ENCODE measurements at regions not wholly inside any gene's neighbourhood (a gene's known extent, or its start where the extent isn't known, plus 50 kb on each side); places are given as distances from the start of the nearest gene placed in this dataset.

- no peaks in the 10 kb centered on the region for H3K36me3 Mint-ChIP-seq (ENCODE audit: unreplicated experiment)
- H3K27ac Mint-ChIP-seq (ENCODE audit: unreplicated experiment), result no peak overlapping the region
- TF ChIP-seq CTCF (IDR thresholded peaks at IDR 0.05; ENCODE audit: partially characterized antibody, unreplicated experiment), result no peak
- H3K9me3 Mint-ChIP-seq (ENCODE audit: unreplicated experiment), result no peaks in the 10 kb centered on the region
- peaks cover 1% of the 10 kb centered on the region for H3K27me3 Mint-ChIP-seq (ENCODE audit: unreplicated experiment)
- no peaks in the 10 kb centered on the region for H3K4me1 Mint-ChIP-seq (ENCODE audit: low read depth, unreplicated experiment)
- no peak overlapping the region for H3K4me3 Mint-ChIP-seq (ENCODE audit: unreplicated experiment)
- DNase-seq, result no peak
Measured at GRCh38 chr2:142672698-142673097, 204.8 kb upstream of the KYNU start.

DNA sequence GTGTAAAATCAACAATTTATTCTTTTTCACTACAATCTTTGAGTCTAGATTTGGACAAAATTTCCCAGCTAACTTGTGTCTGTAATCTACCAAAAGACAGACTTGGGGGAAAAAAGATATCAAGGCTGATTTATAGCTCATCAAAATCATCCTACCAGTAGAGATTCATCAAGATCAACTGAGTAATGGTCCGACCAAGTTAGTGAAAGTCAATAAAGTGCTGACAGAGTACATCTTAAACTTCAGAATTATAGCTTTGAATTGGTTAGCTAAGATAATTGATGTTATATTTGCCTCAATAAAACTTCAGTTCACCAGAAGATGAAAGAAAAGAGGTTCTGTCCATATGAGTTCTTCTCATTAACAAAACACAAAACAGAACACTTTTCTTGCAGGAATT, 207.1 kb upstream of the KYNU start:
- TF ChIP-seq CTCF (IDR thresholded peaks at IDR 0.05; ENCODE audit: partially characterized antibody, unreplicated experiment), result no peak
- no peak for DNase-seq
- H3K9me3 Mint-ChIP-seq (ENCODE audit: unreplicated experiment), result no peaks in the 10 kb centered on the region
- no peaks in the 10 kb centered on the region for H3K4me1 Mint-ChIP-seq (ENCODE audit: low read depth, unreplicated experiment)
- H3K27ac Mint-ChIP-seq (ENCODE audit: unreplicated experiment), result no peak overlapping the region
- peaks cover 1% of the 10 kb centered on the region for H3K27me3 Mint-ChIP-seq (ENCODE audit: unreplicated experiment)
- no peaks in the 10 kb centered on the region for H3K36me3 Mint-ChIP-seq (ENCODE audit: unreplicated experiment)
- H3K4me3 Mint-ChIP-seq (ENCODE audit: unreplicated experiment), result no peak overlapping the region

GRCh38 chr2:142668420-142668819, 209.0 kb upstream of the KYNU start:
- TF ChIP-seq CTCF (IDR thresholded peaks at IDR 0.05; ENCODE audit: partially characterized antibody, unreplicated experiment), result no peak
- Mint-ChIP-seq H3K36me3 (ENCODE audit: unreplicated experiment) (no peaks in the 10 kb centered on the region), H3K27ac (ENCODE audit: unreplicated experiment) (no peak overlapping the region), H3K9me3 (ENCODE audit: unreplicated experiment) (no peaks in the 10 kb centered on the region), H3K27me3 (ENCODE audit: unreplicated experiment) (peaks cover 1% of the 10 kb centered on the region), H3K4me3 (ENCODE audit: unreplicated experiment) (no peak overlapping the region), H3K4me1 (ENCODE audit: low read depth, unreplicated experiment) (no peaks in the 10 kb centered on the region)
- no peak for DNase-seq

DNA sequence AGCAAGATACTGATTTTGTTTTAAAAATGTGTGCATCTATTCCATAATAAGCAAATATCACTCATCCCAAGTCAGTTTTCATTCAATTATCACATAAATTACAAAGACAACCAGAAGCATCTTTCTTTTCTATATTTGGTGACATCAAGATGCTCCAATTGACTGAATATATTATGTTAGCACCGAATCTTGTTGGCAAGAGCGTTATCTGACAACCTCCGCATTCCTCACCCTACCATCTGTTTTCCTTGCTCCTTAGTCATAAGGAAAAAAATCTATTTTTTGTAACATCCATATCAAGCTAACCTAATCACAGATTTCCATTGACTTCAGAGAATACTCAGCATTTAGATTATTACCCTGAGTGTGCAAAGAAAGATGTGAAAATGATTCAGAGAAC, 212.2 kb upstream of the KYNU start:
- H3K9me3 Mint-ChIP-seq (ENCODE audit: unreplicated experiment), result no peaks in the 10 kb centered on the region
- no peaks in the 10 kb centered on the region for H3K4me1 Mint-ChIP-seq (ENCODE audit: low read depth, unreplicated experiment)
- no peaks in the 10 kb centered on the region for H3K36me3 Mint-ChIP-seq (ENCODE audit: unreplicated experiment)
- no peak for TF ChIP-seq CTCF (IDR thresholded peaks at IDR 0.05; ENCODE audit: partially characterized antibody, unreplicated experiment)
- DNase-seq, result no peak
- no peaks in the 10 kb centered on the region for H3K27me3 Mint-ChIP-seq (ENCODE audit: unreplicated experiment)
- no peak overlapping the region for H3K27ac Mint-ChIP-seq (ENCODE audit: unreplicated experiment)
- H3K4me3 Mint-ChIP-seq (ENCODE audit: unreplicated experiment), result no peak overlapping the region

DNA sequence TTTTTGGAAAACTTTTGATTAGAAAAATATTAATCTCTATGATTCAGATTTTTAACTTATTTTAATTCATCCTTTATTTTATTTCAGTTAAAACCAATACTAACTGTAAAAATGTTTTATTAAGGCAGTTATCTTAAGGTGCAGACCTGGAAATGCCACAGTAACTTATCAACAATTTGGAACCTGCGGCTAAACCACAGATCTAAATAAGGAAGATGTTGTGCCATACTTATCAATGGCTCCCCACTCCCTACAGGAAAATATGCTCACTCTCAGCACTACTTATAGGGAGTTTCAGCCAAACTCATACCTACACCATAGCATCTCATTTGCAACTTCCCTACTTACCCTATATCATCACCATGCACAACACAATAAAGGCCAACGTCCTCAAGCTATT, 226.9 kb upstream of the KYNU start:
- Mint-ChIP-seq H3K27ac (ENCODE audit: unreplicated experiment) (no peak overlapping the region), H3K9me3 (ENCODE audit: unreplicated experiment) (peaks cover 4% of the 10 kb centered on the region), H3K36me3 (ENCODE audit: unreplicated experiment) (no peaks in the 10 kb centered on the region), H3K27me3 (ENCODE audit: unreplicated experiment) (peaks cover 2% of the 10 kb centered on the region), H3K4me1 (ENCODE audit: low read depth, unreplicated experiment) (no peaks in the 10 kb centered on the region), H3K4me3 (ENCODE audit: unreplicated experiment) (no peak overlapping the region)
- TF ChIP-seq CTCF (IDR thresholded peaks at IDR 0.05; ENCODE audit: partially characterized antibody, unreplicated experiment), result no peak
- no peak for DNase-seq
